Gastrocnemius medialis (tissue), 4 donors: ENCODE measurements at regions not wholly inside any gene's neighbourhood (a gene's known extent, or its start where the extent isn't known, plus 50 kb on each side); places are given as distances from the start of the nearest gene placed in this dataset.
"Not testable (repeated sequence)": the region's sequence is repeated elsewhere in the genome, so short reads cannot be mapped to it uniquely, and the experiment has no call there.

Experiments
- ATAC-seq, 2 donors: fragments of 150-250 bp; one replicate each; pipeline ENCODE4 v1.9.1; 2016
- DNase-seq, 2 donors: peaks; one replicate each; pipeline ENCODE4 v3.0.0-alpha.2; 2019
- H3K27ac ChIP-seq, 4 donors: fragments of 200-600 bp; sonication (generic); 1 replicate in 1 of 4; 2 replicates in 3 of 4; pipeline ENCODE4 v1.5.1; 2016 to 2018; ENCODE audit warnings: mild to moderate bottlenecking in 2 of 4, moderate library complexity in 1 of 4
- H3K27me3 ChIP-seq, 3 donors: fragments of 200-600 bp; sonication (generic) in 2 of 3; 1 replicate in 1 of 3; 2 replicates in 2 of 3; pipeline versions ENCODE4 v1.5.1 to v1.6.0; 2016 to 2019; ENCODE audit warnings: mild to moderate bottlenecking in 1 of 3, moderate library complexity in 1 of 3
- H3K36me3 ChIP-seq, 2 donors: fragments of 200-600 bp; sonication (generic) in 1 of 2; one replicate each; pipeline ENCODE4 v1.5.1; 2017 to 2018
- H3K4me1 ChIP-seq, 2 donors: fragments of 200-600 bp; sonication (generic) in 1 of 2; one replicate each; pipeline ENCODE4 v1.5.1; 2016 to 2017; ENCODE audit warnings: mild to moderate bottlenecking in 2 of 2
- H3K4me3 ChIP-seq, 4 donors: fragments of 200-600 bp; sonication (generic) in 3 of 4; 1 replicate in 1 of 4; 2 replicates in 3 of 4; pipeline ENCODE4 v1.5.1; 2016 to 2019; ENCODE audit warnings: mild to moderate bottlenecking in 2 of 4
- H3K9me3 ChIP-seq, 3 donors: fragments of 200-600 bp; sonication (generic) in 2 of 3; 1 replicate in 1 of 3; 2 replicates in 2 of 3; pipeline ENCODE4 v1.5.1; 2016 to 2019
- CTCF ChIP-seq, 5 experiments: fragments of 450-650 bp in 3 of 5; fragments of 200-600 bp in 2 of 5; sonication (generic) in 2 of 5; IDR thresholded peaks in 4 of 5; conservative IDR thresholded peaks in 1 of 5; 1 replicate in 4 of 5; 2 replicates in 1 of 5; pipeline ENCODE4 v1.5.1; 2016 to 2019; ENCODE audit warnings: antibody characterized with exemption in 5 of 5, mild to moderate bottlenecking in 3 of 5, moderate library complexity in 3 of 5
- POLR2A ChIP-seq, 2 donors: fragments of 450-650 bp; IDR thresholded peaks; one replicate each; pipeline ENCODE4 v1.6.1; 2017; ENCODE audit warnings: antibody characterized with exemption in 2 of 2, mild to moderate bottlenecking in 2 of 2, moderate library complexity in 2 of 2
- in situ Hi-C, 4 donors: fragments of 200-750 bp; cut with MboI; loops; one replicate each; pipeline versions ENCODE4 v1.15.0 to v1.8.0; 2017; ENCODE audit warnings: low sequenced_read_pairs in 4 of 4
- intact Hi-C: fragments of 100-400 bp; cut with DNase I; formaldehyde crosslinking; loops from one replicate; pipeline ENCODE4 v1.15.1; 2023; ENCODE audit warnings: low total_unique reads

- intact Hi-C loops (no loop called here), in situ Hi-C loops (no loop called here)
These were observed 70.4 kb upstream of the TMED7 start for GRCh38 chr5:115696141-115696650.

GRCh38 chr5:115695310-115695880 lies 69.6 kb upstream of the TMED7 start:
- H3K27me3 ChIP-seq, result no peaks in the 10 kb centered on the region
- no peak overlapping the region for H3K27ac ChIP-seq
- in situ Hi-C loops, result no loop called here
- H3K4me3 ChIP-seq, result no peak overlapping the region
- H3K9me3 ChIP-seq, result no peaks in the 10 kb centered on the region
- DNase-seq (no peak), ATAC-seq (no peak)
- intact Hi-C loops, result no loop called here
- TF ChIP-seq POLR2A (IDR thresholded peaks at IDR 0.05), result no peak
- no peak for TF ChIP-seq CTCF (IDR thresholded peaks at IDR 0.05 in 4 of 5, conservative IDR thresholded peaks at IDR 0.05 in 1 of 5)
- H3K36me3 ChIP-seq, result no peaks in the 10 kb centered on the region
- no peaks in the 10 kb centered on the region for H3K4me1 ChIP-seq

More at GRCh38 chr5:115696141-115696650, 70.4 kb upstream of the TMED7 start:
- Histone ChIP-seq H3K9me3 (no peaks in the 10 kb centered on the region), H3K27ac (no peak overlapping the region), H3K36me3 (no peaks in the 10 kb centered on the region), H3K4me3 (no peak overlapping the region), H3K27me3 (no peaks in the 10 kb centered on the region), H3K4me1 (no peaks in the 10 kb centered on the region)
- DNase-seq (no peak), ATAC-seq (no peak)
- TF ChIP-seq POLR2A (IDR thresholded peaks at IDR 0.05) (no peak), CTCF (IDR thresholded peaks at IDR 0.05 in 4 of 5, conservative IDR thresholded peaks at IDR 0.05 in 1 of 5) (no peak)

DNA sequence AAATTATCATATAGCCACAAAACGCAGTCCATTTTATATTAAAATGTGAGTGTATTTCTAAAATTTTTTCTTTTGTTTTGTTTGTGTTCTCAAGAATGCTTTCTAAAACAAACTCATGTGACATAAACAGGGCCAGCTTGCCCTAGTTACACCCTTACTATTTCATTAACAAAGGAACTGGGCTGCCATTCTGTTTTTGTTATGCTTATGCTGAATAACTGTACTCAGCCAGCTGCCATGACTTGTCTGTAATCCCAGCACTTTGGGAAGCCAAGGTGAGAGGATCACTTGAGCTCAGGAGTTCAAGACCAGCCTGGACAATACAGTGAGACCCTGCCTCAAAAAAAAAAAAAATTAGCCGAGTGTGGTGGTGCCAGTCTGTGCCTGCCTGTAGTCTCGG lies 66.0 kb upstream of the TMED7 start:
- in situ Hi-C loops, H3K9me3 ChIP-seq, H3K4me3 ChIP-seq, H3K4me1 ChIP-seq, H3K27ac ChIP-seq, ATAC-seq, intact Hi-C loops, H3K27me3 ChIP-seq, DNase-seq, H3K36me3 ChIP-seq: not testable (repeated sequence)

- DNase-seq (no peak), ATAC-seq (peak in 1 of 2 donors; percentile 30)
- H3K36me3 ChIP-seq, result no peaks in the 10 kb centered on the region
- H3K4me3 ChIP-seq, result no peak overlapping the region
- TF ChIP-seq CTCF (IDR thresholded peaks at IDR 0.05 in 4 of 5, conservative IDR thresholded peaks at IDR 0.05 in 1 of 5), result no peak
- no peak for TF ChIP-seq POLR2A (IDR thresholded peaks at IDR 0.05)
- no peaks in the 10 kb centered on the region for H3K9me3 ChIP-seq
- no peaks in the 10 kb centered on the region for H3K27me3 ChIP-seq
- intact Hi-C loops, result no loop called here
- no peak overlapping the region for H3K27ac ChIP-seq
- in situ Hi-C loops, result no loop called here
- peaks cover 0 to 3% of the 10 kb centered on the region in 2 donors for H3K4me1 ChIP-seq
These were observed 60.9 kb upstream of the TMED7 start for GRCh38 chr5:115686738-115687074.

DNA sequence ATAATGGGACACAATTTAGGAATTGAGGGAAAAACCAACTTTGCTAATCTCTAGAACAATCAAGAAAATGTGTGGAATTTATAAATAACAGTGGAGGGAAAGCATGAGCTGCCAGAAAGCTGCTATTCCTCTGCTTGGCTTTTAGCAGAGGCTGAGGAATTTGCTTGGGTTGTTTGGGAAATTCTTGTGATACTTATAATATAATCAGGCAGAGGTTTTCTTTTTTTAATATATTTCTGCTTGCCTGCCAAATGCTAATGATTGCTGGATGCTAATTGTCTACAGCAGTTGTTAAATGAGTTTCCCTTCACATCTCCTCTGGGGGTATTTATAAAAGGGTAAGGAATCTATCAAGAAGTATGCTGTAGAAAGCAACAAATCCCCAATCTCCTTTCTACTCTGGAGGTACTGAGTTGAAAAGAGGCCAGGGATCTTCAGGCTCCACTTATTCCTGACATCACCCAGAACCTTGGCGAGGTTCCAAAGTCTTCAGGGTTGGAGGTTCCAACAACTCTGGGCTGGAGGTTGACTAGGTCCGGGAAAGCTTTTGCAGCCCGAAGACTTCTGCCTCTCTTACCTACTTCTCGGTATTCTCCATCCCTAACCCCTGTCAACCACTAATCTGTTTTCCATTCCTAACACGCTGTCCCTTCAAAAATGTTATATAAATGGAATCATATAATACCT lies 60.4 kb upstream of the TMED7 start:
- ATAC-seq (no peak), DNase-seq (peak in 1 of 2 donors; percentile 15)
- Histone ChIP-seq H3K27me3 (no peaks in the 10 kb centered on the region), H3K27ac (no peak overlapping the region), H3K9me3 (no peaks in the 10 kb centered on the region), H3K4me1 (peaks cover 0 to 3% of the 10 kb centered on the region in 2 donors), H3K4me3 (no peak overlapping the region), H3K36me3 (no peaks in the 10 kb centered on the region)
- in situ Hi-C loops, result no loop called here
- TF ChIP-seq POLR2A (IDR thresholded peaks at IDR 0.05), result no peak
- no peak for TF ChIP-seq CTCF (IDR thresholded peaks at IDR 0.05 in 4 of 5, conservative IDR thresholded peaks at IDR 0.05 in 1 of 5)
- intact Hi-C loops, result no loop called here
